GM18867 (cell line): ENCODE measurements at regions not wholly inside any gene's neighbourhood (a gene's known extent, or its start where the extent isn't known, plus 50 kb on each side); places are given as distances from the start of the nearest gene placed in this dataset.

Experiments used
- ATAC-seq: cut with Tn5 transposase; IDR thresholded peaks from one replicate; pipeline ENCODE4 v1.9.1; 2021; ENCODE audit warnings: mild to moderate bottlenecking, moderate library complexity; ENCODE audit not compliant: unreplicated experiment

- no peak for ATAC-seq
These were observed 571.2 kb upstream of the FAT1 start for GRCh38 chr4:187294861-187295260.

- no peak for ATAC-seq
These were observed 578.3 kb upstream of the FAT1 start for GRCh38 chr4:187301923-187302322.

- no peak for ATAC-seq
These were observed 578.9 kb upstream of the FAT1 start for GRCh38 chr4:187302457-187303150.

GRCh38 chr4:187304133-187304532 is 580.5 kb upstream of the FAT1 start:
- no peak for ATAC-seq

DNA sequence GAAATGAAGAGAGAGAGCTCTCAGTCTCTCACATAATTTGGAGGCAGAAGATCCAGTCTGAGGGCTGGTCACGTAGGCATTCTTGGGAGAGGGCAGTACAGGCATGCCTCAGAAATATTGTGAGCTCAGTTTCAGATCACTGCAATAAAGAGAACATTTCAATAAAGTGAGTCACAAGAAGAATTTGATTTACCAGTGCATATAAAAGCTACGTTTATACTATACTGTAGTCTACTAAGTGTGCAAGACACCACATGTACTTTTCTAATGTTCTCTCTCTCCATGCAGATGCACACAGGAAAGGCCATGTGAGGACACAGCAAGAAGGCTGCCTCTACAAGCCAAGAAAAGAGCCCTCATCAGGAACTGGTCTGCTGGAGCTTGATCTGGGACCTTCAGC is 583.5 kb upstream of the FAT1 start:
- ATAC-seq, result no peak

DNA sequence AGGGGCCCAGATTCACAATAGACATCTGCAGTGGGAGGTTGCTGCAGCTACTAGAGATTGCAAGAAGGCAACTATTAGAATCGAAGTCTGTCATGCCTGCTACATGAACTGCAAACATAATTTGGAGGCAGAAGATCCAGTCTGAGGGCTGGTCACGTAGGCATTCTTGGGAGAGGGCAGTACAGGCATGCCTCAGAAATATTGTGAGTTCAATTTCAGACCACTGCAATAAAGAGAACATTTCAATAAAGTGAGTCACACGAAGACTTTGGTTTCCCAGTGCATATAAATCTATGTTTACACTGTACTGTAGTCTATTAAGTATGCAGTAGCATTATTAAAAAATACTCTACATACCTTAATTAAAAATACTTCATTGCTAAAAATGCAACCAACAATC is 585.8 kb upstream of the FAT1 start:
- ATAC-seq, result no peak

DNA sequence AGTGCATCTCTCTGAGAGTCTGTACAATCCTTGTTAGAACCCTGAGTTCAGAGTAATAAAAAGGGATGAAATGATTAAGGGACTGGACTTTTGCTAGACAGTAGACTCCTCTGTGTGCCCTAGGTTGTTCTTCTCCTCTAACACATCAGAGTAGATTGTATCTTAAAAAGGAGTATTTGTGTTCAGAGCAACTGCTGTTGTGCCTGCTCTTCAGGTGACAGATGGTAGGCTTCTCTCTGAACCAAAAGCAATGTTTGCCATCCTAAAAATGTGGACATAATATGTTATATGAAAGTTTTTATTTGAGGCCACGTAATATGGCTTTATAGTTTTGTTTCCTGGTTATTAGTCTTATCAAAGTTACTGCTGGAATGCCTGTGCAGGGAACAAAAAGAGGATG is 588.6 kb upstream of the FAT1 start:
- no peak for ATAC-seq

DNA sequence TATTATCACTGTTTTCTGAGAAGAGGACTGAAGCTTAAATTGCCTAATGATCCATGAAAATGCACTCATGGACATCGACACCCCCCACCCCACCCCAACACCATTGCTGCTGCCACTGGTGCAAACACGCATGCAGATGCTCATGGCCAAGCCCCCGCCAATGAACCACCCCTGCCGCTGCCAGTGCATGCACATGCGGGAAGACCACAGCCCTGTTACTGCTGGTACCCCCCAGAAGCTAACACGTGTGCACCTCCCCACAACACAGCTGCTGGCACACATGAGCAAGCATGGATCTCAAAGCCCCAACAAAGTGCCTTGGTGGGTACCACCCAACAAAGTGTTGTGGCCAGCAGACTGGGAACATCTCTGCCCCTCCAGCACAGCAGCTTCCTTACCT is 594.1 kb upstream of the FAT1 start:
- no peak for ATAC-seq

DNA sequence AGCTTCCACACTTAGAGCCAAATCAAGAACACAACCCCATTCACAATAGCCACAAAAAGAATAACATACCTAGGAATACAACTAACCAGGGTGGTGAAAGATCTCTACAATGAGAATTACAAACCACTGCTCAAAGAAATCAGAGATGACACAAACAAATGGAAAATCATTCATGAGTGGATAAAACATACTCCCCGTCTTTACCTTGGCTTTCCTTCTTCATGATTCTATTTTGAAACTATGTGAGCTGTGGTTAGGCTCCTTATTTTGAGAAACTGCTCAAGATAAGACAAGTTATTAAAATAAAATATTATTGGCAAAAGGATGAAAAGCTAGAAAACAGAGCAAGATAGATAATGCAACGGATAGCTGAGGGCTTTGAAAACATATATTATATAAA is 598.1 kb upstream of the FAT1 start:
- ATAC-seq, result no peak

- ATAC-seq, result no peak
These were observed 608.5 kb upstream of the FAT1 start for GRCh38 chr4:187332141-187332540.

GRCh38 chr4:187333151-187333550 is 609.5 kb upstream of the FAT1 start:
- ATAC-seq, result no peak

GRCh38 chr4:187335339-187335738 is 611.7 kb upstream of the FAT1 start:
- ATAC-seq, result no peak

GRCh38 chr4:187354740-187355139 is 631.1 kb upstream of the FAT1 start:
- no peak for ATAC-seq

- ATAC-seq, result no peak
These were observed 633.5 kb upstream of the FAT1 start for GRCh38 chr4:187357045-187357643.

- no peak for ATAC-seq
These were observed 634.2 kb upstream of the FAT1 start for GRCh38 chr4:187357821-187358220.

DNA sequence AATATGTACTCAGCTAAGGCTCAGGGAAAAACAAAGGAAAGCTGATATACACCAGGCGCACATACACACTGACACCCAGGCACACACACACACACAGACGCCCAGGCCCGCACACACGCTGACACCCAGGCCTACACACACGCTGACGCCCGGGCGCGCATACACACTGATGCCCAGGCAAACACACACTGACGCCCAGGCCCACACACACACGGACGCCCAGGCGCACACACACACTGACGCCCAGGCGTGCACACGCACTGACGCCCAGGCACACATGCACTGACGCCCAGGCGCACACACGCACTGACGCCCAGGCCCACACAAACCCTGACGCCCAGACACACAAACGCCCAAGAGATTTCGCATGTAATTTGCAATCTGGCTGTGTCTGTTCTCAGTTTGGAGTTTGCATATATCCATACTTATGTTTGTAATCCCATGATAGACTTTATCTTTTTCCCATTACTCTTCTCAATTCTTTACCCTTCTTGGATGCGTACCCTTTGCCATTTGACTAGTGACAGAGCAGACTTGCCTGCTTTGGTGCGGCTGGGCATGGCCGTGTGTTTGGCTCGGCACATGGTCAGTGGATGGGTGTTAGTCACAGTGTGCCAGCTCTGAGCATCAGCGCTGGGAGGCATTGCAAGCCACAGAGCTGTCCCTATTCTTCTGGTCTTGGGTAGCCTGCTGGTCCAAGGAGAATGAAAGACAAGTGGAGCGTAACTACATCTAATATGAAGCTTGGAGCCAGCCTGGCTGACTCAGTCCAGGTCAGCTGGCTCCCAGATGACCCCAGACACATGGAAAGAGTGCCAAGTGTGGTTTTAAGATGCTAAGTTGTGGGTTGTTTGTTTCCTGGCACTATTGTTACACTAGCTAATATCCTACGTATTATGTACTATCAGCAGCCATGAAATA is 632.4 kb upstream of the ZFP42 start:
- ATAC-seq, result no peak

- ATAC-seq, result no peak
These were observed 631.2 kb upstream of the ZFP42 start for GRCh38 chr4:187364401-187364800.

GRCh38 chr4:187364851-187365250 is 630.7 kb upstream of the ZFP42 start:
- no peak for ATAC-seq

GRCh38 chr4:187366530-187366929 is 629.0 kb upstream of the ZFP42 start:
- no peak for ATAC-seq

GRCh38 chr4:187370918-187371317 is 624.7 kb upstream of the ZFP42 start:
- ATAC-seq, result no peak

DNA sequence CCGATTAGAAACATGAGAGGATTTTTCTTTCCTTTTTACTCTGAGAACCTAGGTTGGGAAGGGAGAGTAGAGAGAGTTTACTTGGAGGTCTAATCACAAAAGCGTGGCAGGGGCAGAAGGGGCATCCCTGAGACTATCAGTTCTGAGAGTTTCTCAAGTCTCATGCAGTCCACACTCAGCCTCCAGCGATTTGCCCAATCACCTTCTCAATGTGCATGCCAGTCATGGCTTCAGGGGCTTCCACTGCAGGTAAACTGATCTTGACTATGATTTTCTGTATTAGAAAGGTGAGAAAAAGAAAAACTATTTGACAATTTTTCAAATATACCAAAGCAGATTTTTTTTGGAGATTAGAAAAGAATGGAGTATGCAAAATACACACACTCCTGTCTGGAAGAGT is 617.1 kb upstream of the ZFP42 start:
- ATAC-seq, result no peak

DNA sequence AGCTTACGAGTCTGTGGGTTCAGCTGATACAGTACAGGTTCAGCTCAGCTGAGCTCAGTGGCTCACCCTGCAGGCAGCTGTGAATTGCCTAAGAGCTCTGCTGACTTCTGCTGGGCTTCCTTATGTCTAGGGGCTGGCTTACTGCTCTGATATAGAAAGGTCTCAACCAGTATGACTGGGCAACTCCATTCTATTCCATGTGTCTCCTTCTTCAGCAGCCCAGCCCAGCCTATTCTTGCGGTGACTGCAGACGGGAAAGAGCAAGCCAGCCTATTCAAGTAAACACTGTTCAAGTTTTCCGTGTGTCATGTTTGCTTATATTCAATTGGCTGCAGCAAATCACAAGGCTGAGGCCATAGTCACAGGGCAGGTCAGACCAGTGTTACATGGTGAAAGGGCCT is 615.4 kb upstream of the ZFP42 start:
- no peak for ATAC-seq
